22Rv1 (cell line): ENCODE measurements at regions not wholly inside any gene's neighbourhood (a gene's known extent, or its start where the extent isn't known, plus 50 kb on each side); places are given as distances from the start of the nearest gene placed in this dataset.

ENCODE experiments used
- H3K27ac ChIP-seq: fragments of 450-650 bp; 2 replicates; pipeline ENCODE4 v1.5.1; 2017
- ZFX ChIP-seq: fragments of 450-650 bp; IDR thresholded peaks from 2 replicates; pipeline ENCODE4 v1.6.1; 2017; ENCODE audit warnings: antibody characterized with exemption, borderline replicate concordance
- TF ChIP-seq, protein P1 (sequence below): fragments of 450-650 bp; IDR thresholded peaks from 2 replicates; pipeline ENCODE4 v1.5.1; 2017; ENCODE audit warnings: mild to moderate bottlenecking

DNA sequence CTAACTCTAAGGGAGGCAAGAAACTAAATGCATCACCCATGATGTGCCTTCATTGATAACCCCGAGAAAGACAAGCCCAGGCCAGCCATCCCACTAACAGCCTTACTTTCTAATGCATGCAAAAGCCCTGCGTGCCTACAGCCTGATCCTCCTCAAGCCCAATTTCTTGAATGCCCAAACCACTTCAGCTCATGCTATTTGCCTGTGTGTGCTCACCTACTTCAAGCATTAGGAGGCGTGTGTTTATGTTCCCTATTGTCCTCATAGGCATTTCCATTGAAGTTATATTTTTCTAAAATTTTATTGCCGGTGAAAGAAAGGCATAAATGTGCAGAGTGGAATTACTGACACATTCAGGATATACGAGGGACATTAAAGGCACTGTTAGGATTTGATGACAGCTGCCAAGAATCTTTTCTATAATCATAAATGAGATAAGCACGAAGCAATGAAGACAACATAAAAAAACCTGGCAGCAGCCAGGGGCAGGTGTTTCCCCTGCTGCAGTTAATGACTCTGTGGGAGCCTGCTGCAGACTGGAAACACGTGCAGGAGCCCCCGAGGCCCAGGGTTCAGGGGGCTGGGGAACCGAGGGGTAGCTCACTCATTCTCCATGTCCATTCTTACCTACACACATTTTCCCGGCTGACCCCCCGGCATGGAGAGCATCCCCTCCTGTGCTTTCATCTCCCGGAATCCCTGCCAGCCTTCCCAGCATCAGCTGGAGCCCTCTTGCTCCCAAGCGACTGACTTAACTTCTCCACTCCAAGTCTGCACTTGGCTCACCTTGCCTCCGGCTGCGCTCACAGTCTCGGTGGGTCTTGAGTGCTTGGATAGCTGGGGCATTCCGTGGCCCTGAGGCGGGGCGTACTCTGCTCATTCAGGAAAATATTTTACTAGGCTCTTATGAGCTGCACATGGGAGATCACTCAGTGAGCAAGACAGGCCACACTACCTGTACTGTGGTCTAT lies 292.3 kb upstream of the SIX2 start:
- TF ChIP-seq, protein P1, sequence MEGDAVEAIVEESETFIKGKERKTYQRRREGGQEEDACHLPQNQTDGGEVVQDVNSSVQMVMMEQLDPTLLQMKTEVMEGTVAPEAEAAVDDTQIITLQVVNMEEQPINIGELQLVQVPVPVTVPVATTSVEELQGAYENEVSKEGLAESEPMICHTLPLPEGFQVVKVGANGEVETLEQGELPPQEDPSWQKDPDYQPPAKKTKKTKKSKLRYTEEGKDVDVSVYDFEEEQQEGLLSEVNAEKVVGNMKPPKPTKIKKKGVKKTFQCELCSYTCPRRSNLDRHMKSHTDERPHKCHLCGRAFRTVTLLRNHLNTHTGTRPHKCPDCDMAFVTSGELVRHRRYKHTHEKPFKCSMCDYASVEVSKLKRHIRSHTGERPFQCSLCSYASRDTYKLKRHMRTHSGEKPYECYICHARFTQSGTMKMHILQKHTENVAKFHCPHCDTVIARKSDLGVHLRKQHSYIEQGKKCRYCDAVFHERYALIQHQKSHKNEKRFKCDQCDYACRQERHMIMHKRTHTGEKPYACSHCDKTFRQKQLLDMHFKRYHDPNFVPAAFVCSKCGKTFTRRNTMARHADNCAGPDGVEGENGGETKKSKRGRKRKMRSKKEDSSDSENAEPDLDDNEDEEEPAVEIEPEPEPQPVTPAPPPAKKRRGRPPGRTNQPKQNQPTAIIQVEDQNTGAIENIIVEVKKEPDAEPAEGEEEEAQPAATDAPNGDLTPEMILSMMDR, result no peak
- TF ChIP-seq ZFX, result no peak
- H3K27ac ChIP-seq, result no peak overlapping the region

DNA sequence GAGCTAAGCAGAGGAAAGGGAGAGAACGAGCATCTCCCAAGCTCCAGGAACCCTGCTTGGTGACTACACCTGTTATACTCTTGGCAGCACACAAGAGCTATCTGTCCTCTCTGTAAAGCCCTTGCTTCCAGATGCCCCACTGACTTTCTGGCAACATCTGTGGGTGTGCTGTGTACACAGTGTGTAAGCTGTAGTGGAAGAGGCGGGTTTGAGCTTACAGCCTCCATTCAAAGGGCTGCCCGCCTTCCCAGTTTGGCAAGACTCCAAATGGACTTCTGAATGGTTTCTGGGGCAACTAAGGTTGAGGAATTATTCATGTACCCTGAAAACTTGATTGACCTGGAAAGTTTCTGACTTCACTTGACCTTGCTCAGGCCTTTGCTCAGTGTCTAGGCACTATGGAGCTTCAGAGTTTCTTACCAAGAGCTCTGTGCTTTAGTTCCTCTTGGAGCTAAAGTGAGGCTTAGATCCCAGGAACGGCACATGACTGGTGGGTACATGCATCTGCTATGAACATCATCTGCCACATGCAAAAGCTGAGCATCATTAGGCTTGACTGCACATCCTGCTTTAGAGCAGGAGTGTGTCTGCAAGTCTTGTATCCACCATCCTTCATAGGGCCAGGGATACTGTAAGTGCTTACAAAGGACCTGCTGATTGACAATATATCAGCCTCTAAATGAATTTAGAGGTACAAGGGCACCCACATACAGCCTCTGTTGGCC lies 290.9 kb upstream of the SIX2 start:
- TF ChIP-seq, protein P1, result no peak
- TF ChIP-seq ZFX, result no peak
- no peak overlapping the region for H3K27ac ChIP-seq

DNA sequence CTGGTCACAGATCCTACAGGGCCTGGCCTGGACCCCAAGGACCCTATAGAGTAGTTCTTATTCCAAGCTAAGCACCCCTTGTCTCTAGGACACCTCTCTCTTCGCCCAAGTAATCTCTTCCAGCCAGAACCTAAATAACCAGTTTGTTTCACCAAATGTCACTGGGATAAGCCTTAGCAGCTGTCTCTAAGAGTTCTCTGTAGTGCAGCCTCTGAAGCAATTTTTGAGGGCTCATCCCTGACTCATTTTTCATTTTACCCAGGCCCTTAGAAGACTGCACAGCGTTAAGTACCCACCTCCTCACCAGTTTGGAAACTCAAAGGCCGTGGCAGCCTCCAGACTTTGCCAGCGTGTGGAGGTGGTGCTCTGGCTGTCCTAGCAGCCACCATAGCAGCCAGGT lies 290.1 kb upstream of the SIX2 start:
- H3K27ac ChIP-seq, result no peak overlapping the region
- no peak for TF ChIP-seq ZFX
- TF ChIP-seq, protein P1, result no peak

DNA sequence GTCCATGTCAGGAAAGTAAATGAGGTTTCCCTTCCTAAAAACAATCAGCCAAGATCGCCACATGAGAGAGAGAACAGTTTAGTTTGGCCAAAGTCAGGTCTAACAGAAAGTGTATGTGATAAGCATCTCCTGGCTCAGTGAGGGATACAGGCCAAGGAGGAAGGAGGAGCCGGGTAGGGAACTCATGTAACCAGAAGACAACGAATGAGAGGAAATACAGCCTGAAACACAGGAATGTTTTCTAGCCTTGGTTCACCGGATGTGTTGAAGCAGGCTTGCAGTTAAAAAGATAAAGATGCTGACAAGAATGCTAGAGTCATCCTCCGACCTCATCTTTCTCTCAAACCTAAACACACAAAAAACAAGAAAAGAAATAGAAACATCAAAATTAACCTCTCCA lies 283.9 kb upstream of the SIX2 start:
- TF ChIP-seq ZFX, result no peak
- TF ChIP-seq, protein P1, result no peak
- no peak overlapping the region for H3K27ac ChIP-seq

DNA sequence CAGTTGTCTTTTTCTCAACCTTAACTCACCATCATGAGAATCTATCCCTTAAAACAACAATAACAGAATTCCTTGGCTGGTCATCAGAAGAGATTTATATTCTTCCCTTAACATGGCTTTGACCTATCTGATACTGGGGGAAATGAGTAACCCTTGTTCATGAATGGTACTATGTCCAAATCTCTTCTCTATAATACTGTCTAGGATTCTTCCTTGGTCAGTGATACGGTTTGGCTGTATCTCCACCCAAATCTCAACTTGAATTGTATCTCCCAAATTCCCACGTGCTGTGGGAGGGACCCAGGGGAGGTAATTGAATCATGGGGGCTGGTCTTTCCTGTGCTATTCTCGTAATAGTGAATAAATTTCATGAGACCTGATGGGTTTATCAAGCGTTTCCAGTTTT lies 282.0 kb upstream of the SIX2 start:
- TF ChIP-seq ZFX, result no peak
- TF ChIP-seq, protein P1, result no peak
- no peak overlapping the region for H3K27ac ChIP-seq

DNA sequence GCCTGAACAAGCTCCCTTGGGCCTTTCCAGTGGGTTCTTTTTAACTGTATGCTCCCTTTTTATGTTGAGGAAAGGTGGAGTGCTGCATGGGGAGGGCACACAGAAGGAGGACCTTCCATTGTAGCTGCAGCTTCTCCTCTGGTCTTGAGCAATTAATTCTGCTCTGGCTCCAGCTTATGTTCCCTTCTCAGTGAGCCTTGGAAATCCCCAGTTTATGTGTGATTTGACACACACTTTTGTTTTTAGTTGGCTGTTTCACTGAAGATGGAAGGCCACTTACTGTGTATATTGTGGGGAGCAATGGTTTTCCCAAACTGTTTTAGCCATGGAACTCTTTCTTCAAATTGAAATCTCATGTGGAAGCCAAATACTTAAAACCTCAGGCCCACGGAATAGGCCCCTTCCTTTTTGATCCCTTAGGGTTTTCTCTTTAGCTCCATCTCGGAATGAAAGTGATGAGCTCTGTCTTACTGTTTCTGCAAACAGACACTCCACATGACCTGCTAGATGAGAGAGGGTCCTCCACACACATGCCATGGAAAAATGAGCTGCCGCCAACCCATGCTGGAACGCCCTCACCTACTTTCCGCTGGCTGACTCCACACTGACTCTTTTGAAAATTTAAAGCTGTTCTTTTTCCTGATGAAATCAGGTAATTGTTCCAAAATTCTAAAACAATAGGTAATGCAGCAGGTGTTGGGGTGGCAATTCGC lies 280.9 kb upstream of the SIX2 start:
- TF ChIP-seq ZFX, result no peak
- TF ChIP-seq, protein P1, result no peak
- no peak overlapping the region for H3K27ac ChIP-seq
